ENCODE measurements at regions not wholly inside any gene's neighbourhood (a gene's known extent, or its start where the extent isn't known, plus 50 kb on each side); places are given as distances from the start of the nearest gene placed in this dataset.

GRCh38 chrX:16392597-16392996, 225.3 kb downstream of the MAGEB17 start:
- Histone ChIP-seq H3K36me3 (no peaks in the 10 kb centered on the region), H3K4me1 (no peaks in the 10 kb centered on the region), H3K27ac (no peak overlapping the region), H3K27me3 (no peaks in the 10 kb centered on the region), H3K4me3 (no peak overlapping the region), H3K9me3 (no peaks in the 10 kb centered on the region)
- no peak for DNase-seq
- intact Hi-C loops (cut with DNase I; ENCODE audit: low total_unique reads), result no loop called here
- TF ChIP-seq CTCF (IDR thresholded peaks at IDR 0.05) (no peak), POLR2A (IDR thresholded peaks at IDR 0.05) (no peak)

- no peaks in the 10 kb centered on the region for H3K36me3 ChIP-seq
- H3K9me3 ChIP-seq, result no peaks in the 10 kb centered on the region
- no peak for DNase-seq
- no peak overlapping the region for H3K4me3 ChIP-seq
- H3K27ac ChIP-seq, result no peak overlapping the region
- intact Hi-C loops (cut with DNase I; ENCODE audit: low total_unique reads), result no loop called here
- H3K4me1 ChIP-seq, result no peaks in the 10 kb centered on the region
- no peaks in the 10 kb centered on the region for H3K27me3 ChIP-seq
- no peak for TF ChIP-seq CTCF (IDR thresholded peaks at IDR 0.05)
- TF ChIP-seq POLR2A (IDR thresholded peaks at IDR 0.05), result no peak
Measured at GRCh38 chrX:16394290-16394689, 227.0 kb downstream of the MAGEB17 start.

DNA sequence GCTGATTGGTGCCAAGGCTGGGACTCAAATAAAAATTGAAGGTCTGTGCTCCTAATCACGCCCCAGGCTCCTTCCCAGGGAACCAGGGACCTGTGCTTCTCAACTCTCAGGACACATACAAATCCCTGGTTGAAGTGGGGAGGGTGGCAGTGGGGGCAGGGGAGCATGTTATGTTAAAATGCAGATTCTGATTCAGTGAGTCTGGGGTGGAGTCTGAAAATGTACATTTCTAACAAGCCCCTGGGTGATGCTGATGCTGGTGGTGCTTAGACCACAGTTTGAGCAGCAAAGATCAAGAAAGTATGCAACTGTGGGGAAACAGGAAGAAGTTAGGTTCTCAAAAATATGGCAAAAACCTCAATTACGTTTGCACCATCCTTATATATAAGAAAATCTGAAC, 236.5 kb downstream of the MAGEB17 start:
- Histone ChIP-seq H3K27me3 (no peaks in the 10 kb centered on the region), H3K4me1 (no peaks in the 10 kb centered on the region), H3K9me3 (no peaks in the 10 kb centered on the region), H3K4me3 (no peak overlapping the region), H3K36me3 (no peaks in the 10 kb centered on the region), H3K27ac (no peak overlapping the region)
- DNase-seq, result no peak
- no peak for TF ChIP-seq POLR2A (IDR thresholded peaks at IDR 0.05)
- TF ChIP-seq CTCF (IDR thresholded peaks at IDR 0.05), result no peak
- intact Hi-C loops (cut with DNase I; ENCODE audit: low total_unique reads), result no loop called here

DNA sequence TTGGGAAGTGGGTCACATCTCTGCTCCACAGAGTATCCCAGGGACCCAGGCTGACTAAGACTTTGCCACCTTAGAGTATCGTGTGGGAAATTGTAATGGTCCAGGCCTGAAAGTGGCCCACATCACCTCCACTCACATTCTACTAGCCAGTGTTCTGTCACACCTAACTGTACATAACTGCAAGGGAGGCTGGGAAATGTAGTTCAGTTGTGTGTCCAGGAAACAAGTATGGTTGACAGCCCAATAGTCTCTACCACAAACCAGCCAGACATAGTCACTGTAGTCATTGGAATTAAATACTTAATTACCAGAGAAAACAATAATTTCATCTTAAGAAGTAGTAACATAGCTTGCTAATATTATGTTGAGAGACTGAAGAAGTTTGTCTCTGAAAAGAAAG, 233.4 kb upstream of the S100G start:
- H3K27me3 ChIP-seq, result peaks cover 0 to 5% of the 10 kb centered on the region in 2 donors
- no peak overlapping the region for H3K27ac ChIP-seq
- no peaks in the 10 kb centered on the region for H3K4me1 ChIP-seq
- H3K4me3 ChIP-seq, result no peak overlapping the region
- DNase-seq, result no peak
- no peaks in the 10 kb centered on the region for H3K9me3 ChIP-seq
- intact Hi-C loops (cut with DNase I; ENCODE audit: low total_unique reads), result no loop called here
- H3K36me3 ChIP-seq, result no peaks in the 10 kb centered on the region
- TF ChIP-seq POLR2A (IDR thresholded peaks at IDR 0.05) (no peak), CTCF (IDR thresholded peaks at IDR 0.05) (no peak)

DNA sequence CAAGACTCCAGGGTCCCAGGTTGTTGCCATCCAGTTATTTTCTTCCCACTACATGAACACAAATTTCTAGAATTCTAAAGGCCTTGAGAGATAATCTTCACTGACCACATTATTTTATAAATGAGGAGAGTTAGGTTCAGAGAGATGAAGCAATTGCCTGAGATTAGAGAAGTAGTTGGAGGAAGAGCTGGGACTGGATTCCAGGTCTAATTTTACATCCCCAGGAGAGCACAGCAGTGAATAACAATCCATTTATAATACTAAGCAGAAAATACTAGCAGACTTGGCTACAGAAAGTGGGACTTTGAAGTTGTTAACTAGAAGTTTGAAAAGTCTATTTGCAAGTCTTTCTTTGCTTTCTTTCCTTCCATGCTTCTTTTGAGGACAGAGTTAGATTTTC, 231.3 kb upstream of the S100G start:
- intact Hi-C loops (cut with DNase I; ENCODE audit: low total_unique reads), result no loop called here

More for the DNA sequence above, 231.3 kb upstream of the S100G start:
- H3K27me3 ChIP-seq, result peaks cover 0 to 5% of the 10 kb centered on the region in 2 donors
- TF ChIP-seq CTCF (IDR thresholded peaks at IDR 0.05), result no peak
- no peak for TF ChIP-seq POLR2A (IDR thresholded peaks at IDR 0.05)
- H3K4me1 ChIP-seq, result no peaks in the 10 kb centered on the region
- H3K9me3 ChIP-seq, result no peaks in the 10 kb centered on the region
- H3K36me3 ChIP-seq, result no peaks in the 10 kb centered on the region
- no peak overlapping the region for H3K27ac ChIP-seq
- DNase-seq, result no peak
- H3K4me3 ChIP-seq, result no peak overlapping the region
